G401 (cell line): ENCODE measurements at regions not wholly inside any gene's neighbourhood (a gene's known extent, or its start where the extent isn't known, plus 50 kb on each side); places are given as distances from the start of the nearest gene placed in this dataset.
"Not testable (repeated sequence)": the region's sequence is repeated elsewhere in the genome, so short reads cannot be mapped to it uniquely, and the experiment has no call there.

Experiments
- DNase-seq: peaks from one replicate; pipeline ENCODE4 v3.0.0-alpha.2; 2015; ENCODE audit warnings: low spot score
- in situ Hi-C: cut with HindIII; loops from 2 replicates; pipeline ENCODE4 v1.10.0; 2016; ENCODE audit warnings: low sequenced_read_pairs, mixed read lengths

DNA sequence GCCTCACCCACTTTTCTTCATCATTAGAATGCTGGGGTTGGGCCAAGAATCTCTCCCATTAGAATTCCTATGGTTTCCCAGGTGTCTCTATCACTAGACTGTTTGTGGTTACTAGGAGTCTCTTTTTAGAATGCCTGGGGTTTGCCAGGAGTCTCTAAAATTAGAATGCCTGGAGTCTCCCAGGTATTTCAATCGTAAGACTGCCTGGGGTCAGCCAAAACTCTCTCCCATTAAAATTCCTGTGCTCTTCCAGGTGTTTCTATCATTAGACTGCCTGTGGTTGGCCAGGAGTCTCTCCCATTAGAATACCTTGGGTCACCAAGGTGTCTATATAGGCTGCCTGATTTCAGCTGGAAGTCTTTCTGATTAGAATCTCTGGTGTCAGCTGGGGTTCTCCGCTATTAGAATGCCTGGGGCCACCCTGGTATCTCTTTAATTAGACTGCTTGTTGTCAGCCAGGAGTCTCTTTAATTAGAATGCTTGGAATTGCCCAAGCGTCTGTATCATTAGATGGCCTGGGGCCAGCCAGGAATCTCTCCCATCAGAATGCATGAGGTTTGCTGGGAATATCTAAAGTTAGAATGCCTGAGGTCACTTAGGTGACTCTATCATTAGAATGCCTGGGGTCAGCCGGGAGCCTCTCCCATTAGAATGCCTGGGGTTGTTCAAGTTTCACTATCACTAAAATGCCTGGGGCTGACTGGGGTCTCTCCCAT is 1479.2 kb downstream of the UQCRFS1 start:
- peak; percentile 43 for DNase-seq
- in situ Hi-C loops, result no loop called here

- no peak for DNase-seq
- in situ Hi-C loops, result no loop called here
These were observed 1483.6 kb downstream of the UQCRFS1 start for GRCh38 chr19:27729332-27729731.

DNA sequence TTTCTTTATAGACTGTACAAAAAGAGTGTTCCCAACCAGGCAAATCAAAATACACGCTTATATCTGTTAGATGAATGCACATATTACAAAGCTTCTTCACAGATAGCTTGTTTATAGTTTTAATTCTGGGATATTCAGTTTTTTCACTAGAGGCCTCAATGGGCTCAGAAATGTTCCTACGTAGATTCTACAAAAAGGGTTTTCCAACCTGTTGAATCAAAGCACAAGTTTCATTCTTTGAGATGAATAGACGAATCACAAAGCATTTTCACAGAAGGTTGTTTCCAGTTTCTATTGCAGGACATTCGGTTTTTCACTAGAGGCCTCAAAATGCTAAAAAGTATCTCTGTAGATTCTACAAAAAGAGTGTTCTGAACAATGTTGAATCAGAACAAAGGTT is 1490.3 kb downstream of the UQCRFS1 start:
- in situ Hi-C loops, result no loop called here
- DNase-seq, result no peak

DNA sequence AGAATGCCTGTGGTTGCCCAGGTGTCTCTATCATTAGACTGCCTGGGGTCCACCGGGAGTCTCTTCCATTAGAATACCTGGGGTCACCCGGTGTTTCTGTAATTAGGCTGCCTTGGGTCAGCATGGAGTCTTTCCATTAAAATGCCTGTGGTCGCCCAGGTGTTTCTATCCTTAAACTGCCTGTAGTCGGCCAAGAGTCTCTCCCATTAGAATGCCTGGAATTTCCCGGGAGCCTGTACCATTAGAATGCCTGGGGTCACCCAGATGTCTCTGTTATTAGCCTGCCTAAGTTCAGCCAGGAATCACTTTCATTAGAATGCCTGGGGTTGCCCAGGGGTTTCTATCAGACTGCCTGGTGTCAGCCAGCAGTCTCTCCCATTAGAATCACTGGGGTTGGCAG is 1492.8 kb downstream of the UQCRFS1 start:
- in situ Hi-C loops, result no loop called here
- DNase-seq, result peak; percentile 14

- peak; percentile 10 for DNase-seq
- in situ Hi-C loops, result no loop called here
These were observed 1493.9 kb downstream of the UQCRFS1 start for GRCh38 chr19:27719034-27719433.

DNA sequence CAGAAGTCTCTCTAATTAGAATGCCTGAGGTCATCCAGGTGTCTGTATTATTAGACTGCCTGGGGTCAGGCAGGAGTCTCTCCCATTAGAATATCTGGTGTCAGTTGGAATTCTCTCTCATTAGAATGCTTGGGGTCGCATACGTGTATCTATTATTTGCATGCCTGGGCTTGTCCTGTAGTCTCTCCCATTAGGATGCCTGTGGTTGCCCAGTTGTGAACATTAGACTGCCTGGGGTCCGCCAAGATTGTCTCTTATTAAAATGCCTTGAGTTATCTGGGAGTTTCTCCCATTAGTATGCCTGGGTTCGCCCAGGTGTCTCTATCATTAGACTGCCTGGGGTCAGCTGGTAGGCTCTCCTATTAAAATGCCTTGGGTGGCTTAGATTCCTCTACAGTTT is 1494.7 kb downstream of the UQCRFS1 start:
- no peak for DNase-seq
- in situ Hi-C loops, result no loop called here

- in situ Hi-C loops, result no loop called here
- no peak for DNase-seq
These were observed 1495.1 kb downstream of the UQCRFS1 start for GRCh38 chr19:27717825-27718224.

DNA sequence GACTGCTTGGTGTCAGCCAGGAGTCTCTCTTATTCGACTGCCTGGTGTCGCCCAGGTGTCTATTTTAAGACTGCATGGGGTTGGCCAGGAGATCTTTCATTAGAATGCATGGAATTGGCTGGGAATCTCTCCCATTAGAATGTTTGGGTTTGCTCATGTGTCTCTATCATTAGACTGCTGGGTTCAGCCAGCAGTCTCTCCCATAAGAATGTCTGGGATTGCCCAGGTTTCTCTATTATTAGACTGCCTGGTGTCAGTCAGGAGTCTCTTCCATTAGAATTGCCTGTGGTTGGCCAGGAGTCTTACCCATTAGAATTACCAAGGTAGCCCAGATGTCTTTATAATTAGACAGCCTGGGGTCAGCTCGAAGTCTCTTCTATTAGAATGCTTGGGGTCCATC is 1496.0 kb downstream of the UQCRFS1 start:
- no peak for DNase-seq
- in situ Hi-C loops, result no loop called here

GRCh38 chr19:27714857-27715256 is 1498.1 kb downstream of the UQCRFS1 start:
- DNase-seq, result no peak
- in situ Hi-C loops, result no loop called here

GRCh38 chr19:27709496-27709895 is 1503.5 kb downstream of the UQCRFS1 start:
- in situ Hi-C loops, result no loop called here
- DNase-seq, result no peak

DNA sequence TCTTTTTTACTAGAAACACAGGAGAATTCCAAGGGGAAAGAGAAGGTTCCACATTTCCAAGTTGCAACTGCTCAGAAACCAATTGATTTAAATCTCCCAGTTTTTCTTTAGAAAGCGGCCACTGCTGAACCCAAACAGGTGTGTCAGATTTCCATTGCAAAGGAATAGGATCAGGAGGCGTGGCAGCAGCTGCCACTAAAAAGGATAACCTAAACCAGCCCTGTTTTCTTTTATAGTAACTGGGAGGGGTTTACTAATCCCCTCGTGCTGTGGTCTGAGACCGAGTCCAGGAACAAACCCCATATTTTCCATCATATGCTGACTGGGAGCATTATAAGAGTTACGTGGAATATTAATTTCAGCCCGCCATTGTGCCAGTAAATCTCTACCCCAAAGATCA is 1504.0 kb downstream of the UQCRFS1 start:
- DNase-seq, in situ Hi-C loops: not testable (repeated sequence)

- in situ Hi-C loops, DNase-seq: not testable (repeated sequence)
These were observed 1505.9 kb downstream of the UQCRFS1 start for GRCh38 chr19:27707026-27707425.

GRCh38 chr19:27705896-27706295 is 1507.1 kb downstream of the UQCRFS1 start:
- in situ Hi-C loops, result no loop called here
- DNase-seq, result no peak

- no peak for DNase-seq
- in situ Hi-C loops, result no loop called here
These were observed 1518.4 kb downstream of the UQCRFS1 start for GRCh38 chr19:27694361-27695055.

GRCh38 chr19:27691991-27692390 is 1521.0 kb downstream of the UQCRFS1 start:
- in situ Hi-C loops, result no loop called here
- no peak for DNase-seq

- DNase-seq, result no peak
- in situ Hi-C loops, result no loop called here
These were observed 1523.2 kb downstream of the UQCRFS1 start for GRCh38 chr19:27689734-27690241.

GRCh38 chr19:27684293-27684692 is 1528.7 kb downstream of the UQCRFS1 start:
- in situ Hi-C loops, result no loop called here
- no peak for DNase-seq

- in situ Hi-C loops, result no loop called here
- no peak for DNase-seq
These were observed 1531.0 kb downstream of the UQCRFS1 start for GRCh38 chr19:27681972-27682371.

GRCh38 chr19:27679905-27680304 is 1533.0 kb downstream of the UQCRFS1 start:
- in situ Hi-C loops, result no loop called here
- DNase-seq, result no peak

DNA sequence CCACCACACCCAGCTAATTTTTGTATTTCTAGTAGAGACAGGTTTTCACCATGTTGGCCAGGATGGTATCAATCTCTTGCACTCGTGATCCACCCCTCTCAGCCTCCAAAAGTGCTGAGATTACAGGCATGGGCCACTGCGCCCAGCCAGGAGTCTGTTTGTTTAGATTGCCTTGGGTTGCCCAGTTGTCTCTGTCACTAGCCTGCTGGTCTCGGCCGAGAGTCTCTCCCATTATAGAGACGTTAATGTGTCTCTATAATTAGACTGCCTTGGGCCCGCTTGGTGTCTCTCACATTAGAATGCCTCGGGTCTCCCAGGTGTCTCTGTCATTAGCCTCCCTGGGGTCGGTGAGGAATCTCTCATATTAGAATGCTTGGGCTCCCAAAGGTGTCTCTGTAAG is 1533.6 kb downstream of the UQCRFS1 start:
- DNase-seq, result no peak
- in situ Hi-C loops, result no loop called here

DNA sequence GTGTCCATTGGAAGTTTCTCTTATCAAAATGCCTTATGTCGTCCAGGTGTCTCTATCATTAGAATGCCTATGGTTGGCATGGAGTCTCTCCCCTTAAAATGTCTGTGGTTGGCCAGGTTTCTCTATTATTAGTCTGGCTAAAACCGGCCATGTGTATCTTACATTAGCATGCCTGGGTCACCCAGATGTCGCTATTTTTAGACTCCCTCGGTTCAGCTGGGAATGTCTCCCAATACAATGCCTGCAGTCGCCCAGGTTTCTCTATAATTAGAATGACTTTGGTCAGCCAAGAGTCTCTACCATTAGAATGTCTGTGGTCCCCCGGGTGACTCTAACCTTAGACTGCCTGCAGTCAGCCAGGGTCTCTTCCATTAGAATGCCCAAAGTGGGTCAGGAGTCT is 1536.1 kb downstream of the UQCRFS1 start:
- in situ Hi-C loops, result no loop called here
- no peak for DNase-seq
